GM04504 (cell line): ENCODE measurements at regions not wholly inside any gene's neighbourhood (a gene's known extent, or its start where the extent isn't known, plus 50 kb on each side); places are given as distances from the start of the nearest gene placed in this dataset.
"Not testable (repeated sequence)": the region's sequence is repeated elsewhere in the genome, so short reads cannot be mapped to it uniquely, and the experiment has no call there.

Experiments
- DNase-seq: peaks from one replicate; pipeline ENCODE4 v3.0.0-alpha.2; 2012; ENCODE audit warnings: low read depth

- DNase-seq, result no peak
These were observed 307.3 kb upstream of the CNTNAP5 start for GRCh38 chr2:123717636-123718334.

GRCh38 chr2:123720760-123721159 is 304.3 kb upstream of the CNTNAP5 start:
- DNase-seq, result no peak

- DNase-seq, result no peak
These were observed 301.4 kb upstream of the CNTNAP5 start for GRCh38 chr2:123723706-123724105.

GRCh38 chr2:123732563-123732962 is 292.5 kb upstream of the CNTNAP5 start:
- no peak for DNase-seq

GRCh38 chr2:123737371-123737770 is 287.7 kb upstream of the CNTNAP5 start:
- no peak for DNase-seq

- DNase-seq, result no peak
These were observed 286.4 kb upstream of the CNTNAP5 start for GRCh38 chr2:123738643-123739042.

GRCh38 chr2:123746006-123746405 is 279.1 kb upstream of the CNTNAP5 start:
- DNase-seq, result no peak

- DNase-seq, result no peak
These were observed 277.8 kb upstream of the CNTNAP5 start for GRCh38 chr2:123747326-123747725.

GRCh38 chr2:123762221-123762620 is 262.9 kb upstream of the CNTNAP5 start:
- DNase-seq, result no peak

- no peak for DNase-seq
These were observed 256.9 kb upstream of the CNTNAP5 start for GRCh38 chr2:123768233-123768632.

- no peak for DNase-seq
These were observed 256.1 kb upstream of the CNTNAP5 start for GRCh38 chr2:123769001-123769400.

- DNase-seq, result no peak
These were observed 253.9 kb upstream of the CNTNAP5 start for GRCh38 chr2:123770996-123771720.

- no peak for DNase-seq
These were observed 253.0 kb upstream of the CNTNAP5 start for GRCh38 chr2:123771928-123772632.

GRCh38 chr2:123777116-123777515 is 248.0 kb upstream of the CNTNAP5 start:
- DNase-seq, result no peak

- no peak for DNase-seq
These were observed 241.9 kb upstream of the CNTNAP5 start for GRCh38 chr2:123783164-123783563.

- DNase-seq, result no peak
These were observed 239.8 kb upstream of the CNTNAP5 start for GRCh38 chr2:123785332-123785731.

- DNase-seq, result no peak
These were observed 233.9 kb upstream of the CNTNAP5 start for GRCh38 chr2:123791207-123791606.

GRCh38 chr2:123791684-123792083 is 233.4 kb upstream of the CNTNAP5 start:
- DNase-seq, result no peak

GRCh38 chr2:123804126-123804525 is 221.0 kb upstream of the CNTNAP5 start:
- DNase-seq, result not testable (repeated sequence)

GRCh38 chr2:123805746-123806145 is 219.3 kb upstream of the CNTNAP5 start:
- not testable (repeated sequence) for DNase-seq

GRCh38 chr2:123808243-123808642 is 216.8 kb upstream of the CNTNAP5 start:
- no peak for DNase-seq

- no peak for DNase-seq
These were observed 213.2 kb upstream of the CNTNAP5 start for GRCh38 chr2:123811846-123812245.

- DNase-seq, result no peak
These were observed 208.9 kb upstream of the CNTNAP5 start for GRCh38 chr2:123816203-123816602.
